Natural killer cell (primary cell): ENCODE measurements at regions not wholly inside any gene's neighbourhood (a gene's known extent, or its start where the extent isn't known, plus 50 kb on each side); places are given as distances from the start of the nearest gene placed in this dataset.

Experiments
- ATAC-seq, 3 donors: fragments of 150-1000 bp in 2 of 3; fragments of 200-7000 bp in 1 of 3; cut with Tn5 transposase; 1 replicate in 1 of 3; 2 replicates in 2 of 3; pipeline ENCODE4 v1.10.0; 2021; ENCODE audit warnings: mild to moderate bottlenecking in 2 of 3, moderate library complexity in 2 of 3
- DNase-seq, 2 donors: peaks; one replicate each; pipeline versions ENCODE4 v3.0.0 to v3.0.0-alpha.2; 2013 to 2021; ENCODE audit warnings: mixed read lengths in 1 of 2
- H3K27ac ChIP-seq: one replicate; pipeline ENCODE4 v1.5.1; 2013; ENCODE audit warnings: mild to moderate bottlenecking, low read length
- H3K27me3 ChIP-seq: one replicate; pipeline ENCODE4 v1.6.1; 2013; ENCODE audit warnings: low read length; ENCODE audit not compliant: control insufficient read depth, insufficient read depth
- H3K36me3 ChIP-seq: one replicate; pipeline ENCODE4 v1.6.1; 2013; ENCODE audit warnings: low read length; ENCODE audit not compliant: control insufficient read depth, insufficient read depth
- H3K4me1 ChIP-seq: one replicate; pipeline ENCODE4 v1.6.1; 2013; ENCODE audit warnings: low read length; ENCODE audit not compliant: control insufficient read depth, insufficient read depth
- H3K4me3 ChIP-seq: one replicate; pipeline ENCODE4 v1.5.1; 2013; ENCODE audit warnings: low read length
- H3K9me3 ChIP-seq: one replicate; pipeline ENCODE4 v1.6.1; 2013; ENCODE audit warnings: low read length; ENCODE audit not compliant: control insufficient read depth, insufficient read depth
- H3K27ac Mint-ChIP-seq, 2 donors: one replicate each; pipeline ENCODE4 v1.8.0; 2022; ENCODE audit warnings: mild to moderate bottlenecking in 2 of 2, mixed read lengths in 2 of 2, moderate library complexity in 1 of 2
- H3K27me3 Mint-ChIP-seq, 2 donors: one replicate each; pipeline ENCODE4 v1.8.0; 2022; ENCODE audit warnings: low read depth in 2 of 2, mixed read lengths in 2 of 2
- H3K36me3 Mint-ChIP-seq: one replicate; pipeline ENCODE4 v1.8.0; 2022; ENCODE audit warnings: mixed read lengths
- H3K4me1 Mint-ChIP-seq, 2 donors: one replicate each; pipeline ENCODE4 v1.8.0; 2022; ENCODE audit warnings: mixed read lengths in 2 of 2
- H3K4me3 Mint-ChIP-seq: one replicate; pipeline ENCODE4 v1.8.0; 2022; ENCODE audit warnings: mild to moderate bottlenecking, moderate library complexity, mixed read lengths
- H3K9me3 Mint-ChIP-seq, 2 donors: one replicate each; pipeline ENCODE4 v1.8.0; 2022; ENCODE audit warnings: mixed read lengths in 2 of 2
- CTCF ChIP-seq: fragments of 200-600 bp; IDR thresholded peaks from one replicate; pipeline ENCODE4 v1.8.0; 2022; ENCODE audit warnings: antibody characterized with exemption
- WGBS: methylation state at CpG from one replicate; pipeline ENCODE4 v1.1.7; 2013; ENCODE audit warnings: missing lambda C conversion rate; ENCODE audit not compliant: insufficient coverage; 5-methylcytosine and 5-hydroxymethylcytosine counted together
- intact Hi-C: fragments of 100-400 bp; cut with micrococcal nuclease; formaldehyde crosslinking; loops from one replicate; pipeline ENCODE4 v1.14.2; 2022

- DNase-seq = no peak
- intact Hi-C loops = no loop called here
- Mint-ChIP-seq H3K27ac (no peak overlapping the region), H3K4me3 (no peak overlapping the region), H3K9me3 (no peaks in the 10 kb centered on the region), H3K4me1 (peaks cover 4 to 6% of the 10 kb centered on the region in 2 donors), H3K36me3 (no peaks in the 10 kb centered on the region), H3K27me3 (peaks cover 24 to 40% of the 10 kb centered on the region in 2 donors)
- no peaks in the 10 kb centered on the region for H3K4me1 ChIP-seq
- H3K4me3 ChIP-seq = no peak overlapping the region
- ATAC-seq = no peak
- TF ChIP-seq CTCF = no peak
- H3K27ac ChIP-seq = no peak overlapping the region
- peaks cover 4% of the 10 kb centered on the region for H3K27me3 ChIP-seq
- H3K36me3 ChIP-seq = no peaks in the 10 kb centered on the region
- H3K9me3 ChIP-seq = no peaks in the 10 kb centered on the region
- WGBS = 92% methylated on average over 10 of the region's 11 CpGs
Measured at GRCh38 chr19:32103541-32103940, 241.9 kb upstream of the ZNF507 start.

DNA sequence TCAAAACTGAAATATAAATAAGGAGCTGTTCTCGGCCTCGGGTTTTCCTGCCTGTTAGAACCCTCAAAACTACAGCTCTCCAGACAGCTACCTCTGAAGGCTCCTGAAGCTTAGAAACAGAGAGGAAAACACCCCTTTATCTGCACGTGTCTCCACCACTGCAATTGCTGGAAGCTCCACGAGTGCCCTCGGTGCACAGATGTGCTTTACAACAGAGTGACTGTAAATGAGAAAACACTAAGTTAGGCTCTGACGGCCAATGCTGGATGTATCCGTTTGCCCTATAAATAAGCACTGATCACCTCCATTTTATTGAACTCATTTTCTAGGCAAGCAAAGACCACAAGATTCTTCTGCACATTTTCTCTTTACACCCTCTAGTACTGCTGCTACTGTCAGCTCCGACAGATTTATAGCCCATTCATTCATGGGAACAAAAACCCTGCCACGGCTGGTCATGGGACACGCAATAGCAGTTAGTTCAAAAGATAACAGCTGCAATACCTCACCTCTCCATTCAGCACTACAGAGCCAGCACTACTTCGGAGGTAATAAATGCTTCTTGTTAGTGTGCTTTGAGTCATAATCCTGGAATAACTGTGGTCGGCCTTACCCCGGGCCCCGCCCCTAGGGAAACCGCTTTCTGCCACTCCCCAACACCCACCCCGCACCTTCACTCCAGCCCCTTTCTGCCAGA is 241.1 kb upstream of the ZNF507 start:
- no peaks in the 10 kb centered on the region for H3K9me3 ChIP-seq
- H3K27ac ChIP-seq = no peak overlapping the region
- Mint-ChIP-seq H3K36me3 (no peaks in the 10 kb centered on the region), H3K4me1 (peaks cover 4 to 6% of the 10 kb centered on the region in 2 donors), H3K27ac (no peak overlapping the region), H3K9me3 (no peaks in the 10 kb centered on the region), H3K27me3 (peaks cover 24 to 34% of the 10 kb centered on the region in 2 donors), H3K4me3 (no peak overlapping the region)
- no peaks in the 10 kb centered on the region for H3K4me1 ChIP-seq
- H3K36me3 ChIP-seq = no peaks in the 10 kb centered on the region
- ATAC-seq = no peak
- intact Hi-C loops = no loop called here
- DNase-seq = no peak
- no peak for TF ChIP-seq CTCF
- no peak overlapping the region for H3K4me3 ChIP-seq
- peaks cover 4% of the 10 kb centered on the region for H3K27me3 ChIP-seq
- 13% methylated on average over 13 of the region's 16 CpGs for WGBS

- no peak overlapping the region for H3K27ac ChIP-seq
- 50% methylated on average over 8 of the region's 8 CpGs for WGBS
- Mint-ChIP-seq H3K27me3 (peaks cover 23 to 28% of the 10 kb centered on the region in 2 donors), H3K27ac (no peak overlapping the region), H3K4me3 (no peak overlapping the region), H3K9me3 (no peaks in the 10 kb centered on the region), H3K36me3 (no peaks in the 10 kb centered on the region), H3K4me1 (peaks cover 4 to 6% of the 10 kb centered on the region in 2 donors)
- no peak overlapping the region for H3K4me3 ChIP-seq
- no peak for ATAC-seq
- no peaks in the 10 kb centered on the region for H3K4me1 ChIP-seq
- intact Hi-C loops = no loop called here
- H3K36me3 ChIP-seq = no peaks in the 10 kb centered on the region
- no peaks in the 10 kb centered on the region for H3K9me3 ChIP-seq
- DNase-seq = no peak
- no peak for TF ChIP-seq CTCF
- peaks cover 4% of the 10 kb centered on the region for H3K27me3 ChIP-seq
Measured at GRCh38 chr19:32104850-32105235, 240.6 kb upstream of the ZNF507 start.
